ENCODE measurements at regions not wholly inside any gene's neighbourhood (a gene's known extent, or its start where the extent isn't known, plus 50 kb on each side); places are given as distances from the start of the nearest gene placed in this dataset.

DNA sequence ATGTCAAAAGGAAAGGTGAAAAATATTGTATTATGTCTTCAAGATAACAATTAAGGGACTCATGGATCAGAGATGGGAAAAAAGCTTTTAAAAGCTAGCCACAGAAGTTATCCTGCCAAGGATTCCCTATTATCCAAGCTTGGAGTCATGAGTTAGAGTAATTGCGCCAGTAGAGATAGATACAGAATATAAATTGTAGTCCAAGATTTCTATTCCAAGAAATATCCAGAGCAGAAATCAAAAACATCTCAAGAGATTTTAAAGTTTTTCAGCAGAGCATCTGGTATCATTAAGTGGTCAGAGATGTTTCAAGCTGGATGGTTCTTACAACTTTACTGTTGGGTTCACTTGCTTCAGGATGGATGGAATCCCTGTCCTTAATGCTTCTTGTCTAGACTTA is 186.7 kb downstream of the PCDH18 start:
- TF ChIP-seq, protein P1, sequence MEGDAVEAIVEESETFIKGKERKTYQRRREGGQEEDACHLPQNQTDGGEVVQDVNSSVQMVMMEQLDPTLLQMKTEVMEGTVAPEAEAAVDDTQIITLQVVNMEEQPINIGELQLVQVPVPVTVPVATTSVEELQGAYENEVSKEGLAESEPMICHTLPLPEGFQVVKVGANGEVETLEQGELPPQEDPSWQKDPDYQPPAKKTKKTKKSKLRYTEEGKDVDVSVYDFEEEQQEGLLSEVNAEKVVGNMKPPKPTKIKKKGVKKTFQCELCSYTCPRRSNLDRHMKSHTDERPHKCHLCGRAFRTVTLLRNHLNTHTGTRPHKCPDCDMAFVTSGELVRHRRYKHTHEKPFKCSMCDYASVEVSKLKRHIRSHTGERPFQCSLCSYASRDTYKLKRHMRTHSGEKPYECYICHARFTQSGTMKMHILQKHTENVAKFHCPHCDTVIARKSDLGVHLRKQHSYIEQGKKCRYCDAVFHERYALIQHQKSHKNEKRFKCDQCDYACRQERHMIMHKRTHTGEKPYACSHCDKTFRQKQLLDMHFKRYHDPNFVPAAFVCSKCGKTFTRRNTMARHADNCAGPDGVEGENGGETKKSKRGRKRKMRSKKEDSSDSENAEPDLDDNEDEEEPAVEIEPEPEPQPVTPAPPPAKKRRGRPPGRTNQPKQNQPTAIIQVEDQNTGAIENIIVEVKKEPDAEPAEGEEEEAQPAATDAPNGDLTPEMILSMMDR (IDR thresholded peaks at IDR 0.05) = no peak
- no peak for TF ChIP-seq POLR2AphosphoS5 (IDR thresholded peaks at IDR 0.05; ENCODE audit: low read depth, low read length)
- TF ChIP-seq, protein P2, sequence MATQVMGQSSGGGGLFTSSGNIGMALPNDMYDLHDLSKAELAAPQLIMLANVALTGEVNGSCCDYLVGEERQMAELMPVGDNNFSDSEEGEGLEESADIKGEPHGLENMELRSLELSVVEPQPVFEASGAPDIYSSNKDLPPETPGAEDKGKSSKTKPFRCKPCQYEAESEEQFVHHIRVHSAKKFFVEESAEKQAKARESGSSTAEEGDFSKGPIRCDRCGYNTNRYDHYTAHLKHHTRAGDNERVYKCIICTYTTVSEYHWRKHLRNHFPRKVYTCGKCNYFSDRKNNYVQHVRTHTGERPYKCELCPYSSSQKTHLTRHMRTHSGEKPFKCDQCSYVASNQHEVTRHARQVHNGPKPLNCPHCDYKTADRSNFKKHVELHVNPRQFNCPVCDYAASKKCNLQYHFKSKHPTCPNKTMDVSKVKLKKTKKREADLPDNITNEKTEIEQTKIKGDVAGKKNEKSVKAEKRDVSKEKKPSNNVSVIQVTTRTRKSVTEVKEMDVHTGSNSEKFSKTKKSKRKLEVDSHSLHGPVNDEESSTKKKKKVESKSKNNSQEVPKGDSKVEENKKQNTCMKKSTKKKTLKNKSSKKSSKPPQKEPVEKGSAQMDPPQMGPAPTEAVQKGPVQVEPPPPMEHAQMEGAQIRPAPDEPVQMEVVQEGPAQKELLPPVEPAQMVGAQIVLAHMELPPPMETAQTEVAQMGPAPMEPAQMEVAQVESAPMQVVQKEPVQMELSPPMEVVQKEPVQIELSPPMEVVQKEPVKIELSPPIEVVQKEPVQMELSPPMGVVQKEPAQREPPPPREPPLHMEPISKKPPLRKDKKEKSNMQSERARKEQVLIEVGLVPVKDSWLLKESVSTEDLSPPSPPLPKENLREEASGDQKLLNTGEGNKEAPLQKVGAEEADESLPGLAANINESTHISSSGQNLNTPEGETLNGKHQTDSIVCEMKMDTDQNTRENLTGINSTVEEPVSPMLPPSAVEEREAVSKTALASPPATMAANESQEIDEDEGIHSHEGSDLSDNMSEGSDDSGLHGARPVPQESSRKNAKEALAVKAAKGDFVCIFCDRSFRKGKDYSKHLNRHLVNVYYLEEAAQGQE (IDR thresholded peaks at IDR 0.05; ENCODE audit: insufficient read depth in 1 of 2, low read depth in 2 of 2, low read length in 1 of 2) = no peak
- TF ChIP-seq TCF7L2 (IDR thresholded peaks at IDR 0.05; ENCODE audit: low read depth, low read length) = no peak
- TF ChIP-seq SIN3A (IDR thresholded peaks at IDR 0.05; ENCODE audit: borderline replicate concordance, insufficient read depth, low read depth, low read length) = no peak

Data from Panc1 (cell line).